ENCODE measurements at regions not wholly inside any gene's neighbourhood (a gene's known extent, or its start where the extent isn't known, plus 50 kb on each side); places are given as distances from the start of the nearest gene placed in this dataset.

GRCh38 chr14:98835051-98835824 is 436.8 kb downstream of the BCL11B start:
- peaks cover 6% of the 10 kb centered on the region for H3K27me3 ChIP-seq (ENCODE audit: insufficient read depth, poor library complexity, severe bottlenecking)
- no peaks in the 10 kb centered on the region for H3K36me3 ChIP-seq (ENCODE audit: low read depth)
- no peaks in the 10 kb centered on the region for H3K9me3 ChIP-seq (ENCODE audit: severe bottlenecking)
- ATAC-seq (ENCODE audit: low read depth) (no peak), DNase-seq (ENCODE audit: low spot score) (no peak)
- H3K27ac ChIP-seq (ENCODE audit: poor library complexity, severe bottlenecking), result no peak overlapping the region
- H3K4me3 ChIP-seq (ENCODE audit: severe bottlenecking), result no peak overlapping the region
- no peak for TF ChIP-seq CTCF (IDR thresholded peaks at IDR 0.05; ENCODE audit: poor library complexity, severe bottlenecking)
- no peaks in the 10 kb centered on the region for H3K4me1 ChIP-seq (ENCODE audit: insufficient read depth, poor library complexity, severe bottlenecking)

GRCh38 chr14:98835825-98836100 is 436.2 kb downstream of the BCL11B start:
- Histone ChIP-seq H3K9me3 (ENCODE audit: severe bottlenecking) (no peaks in the 10 kb centered on the region), H3K36me3 (ENCODE audit: low read depth) (no peaks in the 10 kb centered on the region), H3K27ac (ENCODE audit: poor library complexity, severe bottlenecking) (no peak overlapping the region), H3K4me3 (ENCODE audit: severe bottlenecking) (no peak overlapping the region), H3K4me1 (ENCODE audit: insufficient read depth, poor library complexity, severe bottlenecking) (no peaks in the 10 kb centered on the region), H3K27me3 (ENCODE audit: insufficient read depth, poor library complexity, severe bottlenecking) (peaks cover 6% of the 10 kb centered on the region)
- DNase-seq (ENCODE audit: low spot score), result no peak
- no peak for TF ChIP-seq CTCF (IDR thresholded peaks at IDR 0.05; ENCODE audit: poor library complexity, severe bottlenecking)
- ATAC-seq (ENCODE audit: low read depth), result no peak

GRCh38 chr14:98840091-98840490 is 431.9 kb downstream of the BCL11B start:
- no peaks in the 10 kb centered on the region for H3K9me3 ChIP-seq (ENCODE audit: severe bottlenecking)
- TF ChIP-seq CTCF (IDR thresholded peaks at IDR 0.05; ENCODE audit: poor library complexity, severe bottlenecking), result no peak

GRCh38 chr14:98840511-98840910 is 431.5 kb downstream of the BCL11B start:
- no peaks in the 10 kb centered on the region for H3K4me1 ChIP-seq (ENCODE audit: insufficient read depth, poor library complexity, severe bottlenecking)
- no peak for ATAC-seq (ENCODE audit: low read depth)
- no peak overlapping the region for H3K27ac ChIP-seq (ENCODE audit: poor library complexity, severe bottlenecking)
- no peaks in the 10 kb centered on the region for H3K9me3 ChIP-seq (ENCODE audit: severe bottlenecking)
- H3K36me3 ChIP-seq (ENCODE audit: low read depth), result no peaks in the 10 kb centered on the region
- no peak overlapping the region for H3K4me3 ChIP-seq (ENCODE audit: severe bottlenecking)
- DNase-seq (ENCODE audit: low spot score), result no peak
- TF ChIP-seq CTCF (IDR thresholded peaks at IDR 0.05; ENCODE audit: poor library complexity, severe bottlenecking), result no peak
- H3K27me3 ChIP-seq (ENCODE audit: insufficient read depth, poor library complexity, severe bottlenecking), result no peaks in the 10 kb centered on the region

More at GRCh38 chr14:98840091-98840490, 431.9 kb downstream of the BCL11B start:
- H3K27ac ChIP-seq (ENCODE audit: poor library complexity, severe bottlenecking), result no peak overlapping the region
- DNase-seq (ENCODE audit: low spot score) (no peak), ATAC-seq (ENCODE audit: low read depth) (no peak)
- H3K4me1 ChIP-seq (ENCODE audit: insufficient read depth, poor library complexity, severe bottlenecking), result no peaks in the 10 kb centered on the region
- no peak overlapping the region for H3K4me3 ChIP-seq (ENCODE audit: severe bottlenecking)
- H3K36me3 ChIP-seq (ENCODE audit: low read depth), result no peaks in the 10 kb centered on the region
- no peaks in the 10 kb centered on the region for H3K27me3 ChIP-seq (ENCODE audit: insufficient read depth, poor library complexity, severe bottlenecking)

- no peaks in the 10 kb centered on the region for H3K9me3 ChIP-seq (ENCODE audit: severe bottlenecking)
- H3K4me3 ChIP-seq (ENCODE audit: severe bottlenecking), result no peak overlapping the region
- H3K4me1 ChIP-seq (ENCODE audit: insufficient read depth, poor library complexity, severe bottlenecking), result no peaks in the 10 kb centered on the region
- ATAC-seq (ENCODE audit: low read depth), result no peak
- H3K27me3 ChIP-seq (ENCODE audit: insufficient read depth, poor library complexity, severe bottlenecking), result no peaks in the 10 kb centered on the region
- H3K36me3 ChIP-seq (ENCODE audit: low read depth), result no peaks in the 10 kb centered on the region
- DNase-seq (ENCODE audit: low spot score), result no peak
- no peak for TF ChIP-seq CTCF (IDR thresholded peaks at IDR 0.05; ENCODE audit: poor library complexity, severe bottlenecking)
- no peak overlapping the region for H3K27ac ChIP-seq (ENCODE audit: poor library complexity, severe bottlenecking)
These were observed 427.5 kb downstream of the BCL11B start for GRCh38 chr14:98844456-98844855.

Measured in RWPE2 (cell line).